ENCODE measurements at regions not wholly inside any gene's neighbourhood (a gene's known extent, or its start where the extent isn't known, plus 50 kb on each side); places are given as distances from the start of the nearest gene placed in this dataset.

DNA sequence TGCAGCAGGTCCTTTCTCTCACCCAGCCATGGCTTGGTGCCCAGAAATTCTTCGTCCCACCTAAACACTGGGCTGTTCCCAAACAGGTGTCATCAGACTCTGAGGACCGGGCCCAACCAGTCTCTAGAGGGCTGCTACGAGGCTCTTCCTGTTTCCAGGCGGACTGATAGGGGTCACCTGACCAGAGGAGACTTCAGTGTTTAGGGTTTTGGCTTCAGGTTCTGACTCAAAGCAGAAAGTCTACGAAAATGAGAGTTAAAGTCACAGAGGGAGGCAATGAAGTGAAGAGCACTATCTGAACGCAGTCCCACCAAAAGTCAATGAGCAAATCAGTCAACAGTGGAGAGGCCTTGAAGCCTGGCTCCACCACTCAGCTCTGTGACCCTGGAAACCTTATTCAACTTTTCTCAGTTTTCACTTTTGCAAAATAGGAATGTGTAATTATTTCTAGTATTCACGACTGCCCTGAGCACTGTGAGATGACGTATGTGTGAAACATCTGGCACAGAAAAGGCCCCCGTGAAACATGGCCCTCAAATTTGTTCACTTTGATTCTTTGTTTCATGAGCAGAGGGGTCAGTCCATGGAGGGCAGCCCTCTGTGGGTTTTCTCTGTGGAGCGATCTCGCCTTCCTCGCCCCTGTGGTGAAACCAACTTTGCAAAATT is 189.9 kb upstream of the PDE1C start:
- Histone ChIP-seq H3K4me3 (no peak overlapping the region), H3K4me1 (no peaks in the 10 kb centered on the region)
- TF ChIP-seq, protein P1, sequence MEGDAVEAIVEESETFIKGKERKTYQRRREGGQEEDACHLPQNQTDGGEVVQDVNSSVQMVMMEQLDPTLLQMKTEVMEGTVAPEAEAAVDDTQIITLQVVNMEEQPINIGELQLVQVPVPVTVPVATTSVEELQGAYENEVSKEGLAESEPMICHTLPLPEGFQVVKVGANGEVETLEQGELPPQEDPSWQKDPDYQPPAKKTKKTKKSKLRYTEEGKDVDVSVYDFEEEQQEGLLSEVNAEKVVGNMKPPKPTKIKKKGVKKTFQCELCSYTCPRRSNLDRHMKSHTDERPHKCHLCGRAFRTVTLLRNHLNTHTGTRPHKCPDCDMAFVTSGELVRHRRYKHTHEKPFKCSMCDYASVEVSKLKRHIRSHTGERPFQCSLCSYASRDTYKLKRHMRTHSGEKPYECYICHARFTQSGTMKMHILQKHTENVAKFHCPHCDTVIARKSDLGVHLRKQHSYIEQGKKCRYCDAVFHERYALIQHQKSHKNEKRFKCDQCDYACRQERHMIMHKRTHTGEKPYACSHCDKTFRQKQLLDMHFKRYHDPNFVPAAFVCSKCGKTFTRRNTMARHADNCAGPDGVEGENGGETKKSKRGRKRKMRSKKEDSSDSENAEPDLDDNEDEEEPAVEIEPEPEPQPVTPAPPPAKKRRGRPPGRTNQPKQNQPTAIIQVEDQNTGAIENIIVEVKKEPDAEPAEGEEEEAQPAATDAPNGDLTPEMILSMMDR (IDR thresholded peaks at IDR 0.05) = no peak

DNA sequence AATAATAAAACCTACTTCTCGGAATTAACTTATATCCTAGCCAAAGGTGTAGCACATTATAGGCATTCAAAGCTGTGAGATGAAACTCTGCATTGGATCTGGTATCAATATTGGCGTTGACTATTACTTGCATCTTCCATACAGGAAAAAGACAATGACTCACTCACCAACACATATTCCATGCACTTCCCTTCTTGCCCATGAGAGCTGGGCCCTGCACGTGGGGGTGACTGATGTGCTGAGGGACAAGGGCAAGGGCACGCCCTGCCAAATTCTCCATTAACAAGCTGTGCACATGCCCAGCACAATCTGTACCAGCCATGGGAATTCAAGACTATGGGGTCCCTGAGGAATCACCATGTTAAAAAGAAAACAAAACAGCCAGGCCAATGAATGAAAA is 188.1 kb upstream of the PDE1C start:
- H3K9me3 ChIP-seq = no peaks in the 10 kb centered on the region
- no peaks in the 10 kb centered on the region for H3K27me3 ChIP-seq
- no peaks in the 10 kb centered on the region for H3K36me3 ChIP-seq
- no peak overlapping the region for H3K27ac ChIP-seq
- no peaks in the 10 kb centered on the region for H3K4me1 ChIP-seq
- TF ChIP-seq, protein P1 (IDR thresholded peaks at IDR 0.05) = no peak
- no peak overlapping the region for H3K4me3 ChIP-seq
- intact Hi-C loops (cut with DNase I; ENCODE audit: low total_unique reads) = no loop called here
- DNase-seq = no peak

More for the DNA sequence above, 189.9 kb upstream of the PDE1C start:
- no peak for DNase-seq
- intact Hi-C loops (cut with DNase I; ENCODE audit: low total_unique reads) = no loop called here
- H3K27me3 ChIP-seq = no peaks in the 10 kb centered on the region
- H3K9me3 ChIP-seq = no peaks in the 10 kb centered on the region
- H3K27ac ChIP-seq = no peak overlapping the region
- no peaks in the 10 kb centered on the region for H3K36me3 ChIP-seq

GRCh38 chr7:32257621-32258020 is 187.4 kb upstream of the PDE1C start:
- intact Hi-C loops (cut with DNase I; ENCODE audit: low total_unique reads) = no loop called here
- DNase-seq = no peak
- TF ChIP-seq, protein P1 (IDR thresholded peaks at IDR 0.05) = no peak
- Histone ChIP-seq H3K9me3 (no peaks in the 10 kb centered on the region), H3K4me3 (no peak overlapping the region), H3K27ac (no peak overlapping the region), H3K27me3 (no peaks in the 10 kb centered on the region), H3K4me1 (no peaks in the 10 kb centered on the region), H3K36me3 (no peaks in the 10 kb centered on the region)

DNA sequence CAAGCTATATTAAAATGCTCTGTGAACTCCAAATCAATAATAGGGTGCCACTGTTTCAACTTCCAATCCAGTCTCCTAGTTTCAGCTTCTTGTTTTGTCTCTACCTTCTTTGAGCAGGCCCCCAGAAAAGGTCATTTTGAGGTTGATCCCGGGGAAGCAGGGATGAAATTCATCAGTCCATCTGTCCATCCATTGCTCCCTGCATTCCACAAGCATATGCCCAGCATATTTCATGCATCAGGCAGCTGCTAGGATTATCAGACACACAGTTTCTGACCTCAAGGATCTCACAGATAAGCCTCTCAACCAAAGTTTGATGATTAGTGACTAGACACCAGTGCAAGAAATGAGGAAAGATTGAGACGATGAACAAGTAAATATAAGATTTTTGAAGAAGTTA is 186.6 kb upstream of the PDE1C start:
- intact Hi-C loops (cut with DNase I; ENCODE audit: low total_unique reads) = no loop called here
- H3K9me3 ChIP-seq = no peaks in the 10 kb centered on the region

DNA sequence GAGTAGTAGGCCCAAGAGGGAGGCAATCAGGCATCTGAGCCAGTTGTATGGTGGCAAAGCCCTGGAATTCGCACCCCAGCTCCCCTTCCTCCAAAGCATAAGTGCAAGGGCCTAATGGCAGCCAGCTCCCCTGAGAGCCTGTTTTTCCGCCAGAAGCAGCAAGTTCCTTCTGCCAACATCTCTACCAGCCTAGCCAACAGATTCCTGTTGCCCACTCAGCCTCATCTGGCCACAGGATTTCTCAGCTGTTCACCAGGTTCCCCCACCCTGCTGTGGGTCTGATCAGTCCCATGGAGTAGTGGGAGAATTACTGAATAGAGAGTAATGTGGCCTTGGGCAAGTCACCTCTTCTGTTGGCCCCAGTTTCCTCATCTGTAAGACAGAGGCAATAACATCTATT is 186.2 kb upstream of the PDE1C start:
- TF ChIP-seq, protein P1 (IDR thresholded peaks at IDR 0.05) = no peak
- DNase-seq = no peak
- Histone ChIP-seq H3K36me3 (no peaks in the 10 kb centered on the region), H3K4me1 (no peaks in the 10 kb centered on the region), H3K4me3 (no peak overlapping the region), H3K27me3 (no peaks in the 10 kb centered on the region), H3K9me3 (no peaks in the 10 kb centered on the region), H3K27ac (no peak overlapping the region)
- intact Hi-C loops (cut with DNase I; ENCODE audit: low total_unique reads) = no loop called here

More for the DNA sequence above, 186.6 kb upstream of the PDE1C start:
- TF ChIP-seq, protein P1 (IDR thresholded peaks at IDR 0.05) = no peak
- no peak for DNase-seq
- Histone ChIP-seq H3K36me3 (no peaks in the 10 kb centered on the region), H3K4me3 (no peak overlapping the region), H3K4me1 (no peaks in the 10 kb centered on the region), H3K27me3 (no peaks in the 10 kb centered on the region), H3K27ac (no peak overlapping the region)

DNA sequence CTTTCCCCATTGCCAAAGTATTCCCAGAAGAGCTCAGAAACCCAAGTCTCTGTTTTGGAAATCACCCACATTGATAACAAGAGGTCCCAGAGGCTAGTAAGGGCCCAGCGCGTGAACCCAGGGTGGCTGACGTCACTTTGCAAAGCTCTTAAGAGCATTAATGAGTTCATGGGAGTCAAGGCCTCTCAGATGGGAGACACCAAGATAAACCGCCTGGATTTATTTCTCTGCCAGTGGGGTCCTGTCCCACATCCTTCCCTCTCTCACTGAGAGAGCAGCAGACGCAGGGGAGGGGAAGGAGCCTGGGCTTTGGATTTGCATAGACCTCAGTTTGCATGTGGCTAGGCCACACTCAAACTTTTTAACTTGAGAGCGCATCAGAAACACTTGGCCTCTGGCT is 184.8 kb upstream of the PDE1C start:
- no peaks in the 10 kb centered on the region for H3K36me3 ChIP-seq
- H3K4me1 ChIP-seq = no peaks in the 10 kb centered on the region
- H3K4me3 ChIP-seq = no peak overlapping the region
- no peak for DNase-seq
- intact Hi-C loops (cut with DNase I; ENCODE audit: low total_unique reads) = no loop called here
- no peaks in the 10 kb centered on the region for H3K9me3 ChIP-seq
- no peaks in the 10 kb centered on the region for H3K27me3 ChIP-seq
- H3K27ac ChIP-seq = no peak overlapping the region
- TF ChIP-seq, protein P1 (IDR thresholded peaks at IDR 0.05) = no peak

Measured in tibial artery (tissue), 4 donors.